Ectodermal cell (in vitro differentiated cells): ENCODE measurements at regions not wholly inside any gene's neighbourhood (a gene's known extent, or its start where the extent isn't known, plus 50 kb on each side); places are given as distances from the start of the nearest gene placed in this dataset.

Source experiments
- H3K27ac ChIP-seq: 2 replicates; pipeline ENCODE4 v1.7.0; 2013; ENCODE audit warnings: mild to moderate bottlenecking, low read depth, low read length; ENCODE audit not compliant: insufficient read depth, poor library complexity, severe bottlenecking
- H3K27me3 ChIP-seq: 2 replicates; pipeline ENCODE4 v1.7.0; 2013; ENCODE audit warnings: mild to moderate bottlenecking, low read length; ENCODE audit not compliant: insufficient read depth, control insufficient read depth, poor library complexity, severe bottlenecking
- H3K36me3 ChIP-seq: one replicate; pipeline ENCODE4 v1.7.0; 2013; ENCODE audit warnings: low read length; ENCODE audit not compliant: control insufficient read depth, insufficient read depth
- H3K4me1 ChIP-seq: one replicate; pipeline ENCODE4 v1.7.0; 2013; ENCODE audit warnings: low read length; ENCODE audit not compliant: control insufficient read depth, insufficient read depth
- H3K4me3 ChIP-seq: 2 replicates; pipeline ENCODE4 v1.7.0; 2013; ENCODE audit warnings: low read depth, low read length, control low read depth; ENCODE audit not compliant: insufficient read depth
- H3K9me3 ChIP-seq: 2 replicates; pipeline ENCODE4 v1.7.0; 2013; ENCODE audit warnings: mild to moderate bottlenecking, low read length, moderate library complexity; ENCODE audit not compliant: control insufficient read depth
- WGBS, 2 experiments: methylation state at CpG; one replicate each; pipeline ENCODE4 v1.1.7; 2013; ENCODE audit warnings: missing lambda C conversion rate in 2 of 2; 5-methylcytosine and 5-hydroxymethylcytosine counted together

GRCh38 chr5:171659896-171660295, 125.7 kb upstream of the SMIM23 start:
- H3K36me3 ChIP-seq: no peaks in the 10 kb centered on the region
- H3K27ac ChIP-seq: no peak overlapping the region
- no peak overlapping the region for H3K4me3 ChIP-seq
- WGBS, 2 experiments: 86 to 90% methylated on average over 5 of the region's 5 CpGs
- H3K9me3 ChIP-seq: no peaks in the 10 kb centered on the region
- no peaks in the 10 kb centered on the region for H3K27me3 ChIP-seq
- no peaks in the 10 kb centered on the region for H3K4me1 ChIP-seq

- 89% methylated on average over 9 of the region's 9 CpGs for WGBS, 2 experiments
- H3K27ac ChIP-seq: no peak overlapping the region
- no peak overlapping the region for H3K4me3 ChIP-seq
- no peaks in the 10 kb centered on the region for H3K9me3 ChIP-seq
- H3K4me1 ChIP-seq: no peaks in the 10 kb centered on the region
- H3K27me3 ChIP-seq: no peaks in the 10 kb centered on the region
- no peaks in the 10 kb centered on the region for H3K36me3 ChIP-seq
These were observed 125.2 kb upstream of the SMIM23 start for GRCh38 chr5:171660434-171660833.

- no peaks in the 10 kb centered on the region for H3K27me3 ChIP-seq
- WGBS, 2 experiments: 95 to 100% methylated on average over 2 of the region's 2 CpGs
- no peaks in the 10 kb centered on the region for H3K36me3 ChIP-seq
These were observed 124.5 kb upstream of the SMIM23 start for GRCh38 chr5:171661143-171661542.

GRCh38 chr5:171663311-171664085, 122.1 kb upstream of the SMIM23 start:
- no peaks in the 10 kb centered on the region for H3K27me3 ChIP-seq
- H3K27ac ChIP-seq: no peak overlapping the region
- H3K4me1 ChIP-seq: peaks cover 5% of the 10 kb centered on the region
- H3K36me3 ChIP-seq: no peaks in the 10 kb centered on the region
- H3K9me3 ChIP-seq: no peaks in the 10 kb centered on the region
- H3K4me3 ChIP-seq: no peak overlapping the region
- 91 to 95% methylated on average over 9 of the region's 9 CpGs for WGBS, 2 experiments

More at GRCh38 chr5:171661143-171661542, 124.5 kb upstream of the SMIM23 start:
- H3K9me3 ChIP-seq: no peaks in the 10 kb centered on the region
- no peaks in the 10 kb centered on the region for H3K4me1 ChIP-seq
- no peak overlapping the region for H3K4me3 ChIP-seq
- H3K27ac ChIP-seq: no peak overlapping the region

GRCh38 chr5:171664489-171664888, 121.1 kb upstream of the SMIM23 start:
- Histone ChIP-seq H3K4me1 (peaks cover 5% of the 10 kb centered on the region), H3K36me3 (no peaks in the 10 kb centered on the region), H3K4me3 (no peak overlapping the region), H3K27ac (no peak overlapping the region), H3K27me3 (no peaks in the 10 kb centered on the region), H3K9me3 (no peaks in the 10 kb centered on the region)
- WGBS, 2 experiments: 82 to 85% methylated on average over 4 of the region's 4 CpGs

GRCh38 chr5:171666815-171667214, 118.8 kb upstream of the SMIM23 start:
- Histone ChIP-seq H3K27ac (no peak overlapping the region), H3K36me3 (no peaks in the 10 kb centered on the region), H3K4me1 (peaks cover 5% of the 10 kb centered on the region), H3K4me3 (no peak overlapping the region), H3K27me3 (no peaks in the 10 kb centered on the region), H3K9me3 (no peaks in the 10 kb centered on the region)
- WGBS, 2 experiments: 87 to 88% methylated on average over 10 of the region's 10 CpGs

GRCh38 chr5:171667341-171668096, 118.1 kb upstream of the SMIM23 start:
- Histone ChIP-seq H3K27ac (no peak overlapping the region), H3K4me3 (no peak overlapping the region), H3K9me3 (no peaks in the 10 kb centered on the region), H3K27me3 (no peaks in the 10 kb centered on the region), H3K4me1 (peaks cover 5% of the 10 kb centered on the region), H3K36me3 (no peaks in the 10 kb centered on the region)
- WGBS, 2 experiments: 44 to 46% methylated on average over 30 of the region's 30 CpGs

- H3K36me3 ChIP-seq: no peaks in the 10 kb centered on the region
These were observed 117.6 kb upstream of the SMIM23 start for GRCh38 chr5:171668097-171668412.

GRCh38 chr5:171669571-171669970, 116.0 kb upstream of the SMIM23 start:
- Histone ChIP-seq H3K4me1 (peaks cover 5% of the 10 kb centered on the region), H3K9me3 (no peaks in the 10 kb centered on the region), H3K36me3 (no peaks in the 10 kb centered on the region), H3K27ac (no peak overlapping the region), H3K4me3 (no peak overlapping the region), H3K27me3 (no peaks in the 10 kb centered on the region)

More at GRCh38 chr5:171668097-171668412, 117.6 kb upstream of the SMIM23 start:
- 43 to 49% methylated on average over 16 to 17 of the region's 17 CpGs for WGBS, 2 experiments
- peak overlapping the region; percentile 46 for H3K27ac ChIP-seq
- no peaks in the 10 kb centered on the region for H3K27me3 ChIP-seq
- no peak overlapping the region for H3K4me3 ChIP-seq
- no peaks in the 10 kb centered on the region for H3K9me3 ChIP-seq
- peaks cover 5% of the 10 kb centered on the region for H3K4me1 ChIP-seq

DNA sequence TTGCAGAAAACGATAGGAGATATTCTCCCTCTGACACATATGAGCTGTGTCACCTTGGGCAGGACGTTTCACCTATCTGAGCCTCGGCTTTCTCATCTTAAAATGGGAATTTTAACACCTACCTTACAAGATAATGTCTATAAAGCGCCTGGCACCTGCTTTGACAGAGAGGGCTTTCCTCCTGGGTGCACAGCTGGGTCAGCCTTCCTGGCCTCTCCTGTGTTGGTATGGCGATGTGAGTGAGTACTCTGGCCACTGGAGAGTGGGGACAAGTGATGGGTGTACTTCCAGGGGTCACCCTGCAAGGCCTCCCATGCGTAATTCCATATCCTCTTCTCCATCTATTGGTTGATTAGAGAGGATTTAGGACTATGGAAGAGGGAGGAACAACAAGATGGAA, 113.1 kb upstream of the SMIM23 start:
- H3K36me3 ChIP-seq: no peaks in the 10 kb centered on the region
- H3K27ac ChIP-seq: no peak overlapping the region

More for the DNA sequence above, 113.1 kb upstream of the SMIM23 start:
- Histone ChIP-seq H3K27me3 (no peaks in the 10 kb centered on the region), H3K4me1 (peaks cover under 1% of the 10 kb centered on the region), H3K9me3 (no peaks in the 10 kb centered on the region), H3K4me3 (no peak overlapping the region)
- WGBS, 2 experiments: 94 to 95% methylated on average over 6 of the region's 6 CpGs
